HG03571 (cell line): ENCODE measurements at regions not wholly inside any gene's neighbourhood (a gene's known extent, or its start where the extent isn't known, plus 50 kb on each side); places are given as distances from the start of the nearest gene placed in this dataset.
"Not testable (repeated sequence)": the region's sequence is repeated elsewhere in the genome, so short reads cannot be mapped to it uniquely, and the experiment has no call there.

Experiments
- ATAC-seq: cut with Tn5 transposase; IDR thresholded peaks from one replicate; pipeline ENCODE4 v1.9.1; 2021; ENCODE audit not compliant: unreplicated experiment

- ATAC-seq = peak; percentile 64
Observed at GRCh38 chr2:175366815-175367214, 185.3 kb upstream of the ATP5MC3 start.

- no peak for ATAC-seq
Observed at GRCh38 chr2:175363699-175364098, 182.2 kb upstream of the ATP5MC3 start.

GRCh38 chr2:175362331-175362730 is 180.8 kb upstream of the ATP5MC3 start:
- ATAC-seq = no peak

- ATAC-seq = no peak
Observed at GRCh38 chr2:175359710-175360109, 178.2 kb upstream of the ATP5MC3 start.

- no peak for ATAC-seq
Observed at GRCh38 chr2:175356901-175357300, 175.4 kb upstream of the ATP5MC3 start.

GRCh38 chr2:175355246-175355645 is 173.7 kb upstream of the ATP5MC3 start:
- ATAC-seq = no peak

- no peak for ATAC-seq
Observed at GRCh38 chr2:175353275-175353674, 171.8 kb upstream of the ATP5MC3 start.

GRCh38 chr2:175351512-175351911 is 170.0 kb upstream of the ATP5MC3 start:
- ATAC-seq = no peak

- no peak for ATAC-seq
Observed at GRCh38 chr2:175350105-175350504, 168.6 kb upstream of the ATP5MC3 start.

- no peak for ATAC-seq
Observed at GRCh38 chr2:175342085-175342484, 160.6 kb upstream of the ATP5MC3 start.

- no peak for ATAC-seq
Observed at GRCh38 chr2:175330195-175330594, 148.7 kb upstream of the ATP5MC3 start.

- ATAC-seq = no peak
Observed at GRCh38 chr2:175326801-175327200, 145.3 kb upstream of the ATP5MC3 start.

- not testable (repeated sequence) for ATAC-seq
Observed at GRCh38 chr2:175326164-175326563, 144.7 kb upstream of the ATP5MC3 start.

GRCh38 chr2:175323162-175323561 is 141.7 kb upstream of the ATP5MC3 start:
- ATAC-seq = no peak

- peak; percentile 86 for ATAC-seq
Observed at GRCh38 chr2:175318542-175318941, 137.0 kb upstream of the ATP5MC3 start.

- no peak for ATAC-seq
Observed at GRCh38 chr2:175317751-175318150, 136.2 kb upstream of the ATP5MC3 start.

GRCh38 chr2:175312137-175312536 is 130.6 kb upstream of the ATP5MC3 start:
- ATAC-seq = no peak

- ATAC-seq = no peak
Observed at GRCh38 chr2:175310813-175311504, 129.4 kb upstream of the ATP5MC3 start.

- ATAC-seq = no peak
Observed at GRCh38 chr2:175309799-175310198, 128.3 kb upstream of the ATP5MC3 start.

GRCh38 chr2:175308005-175308404 is 126.5 kb upstream of the ATP5MC3 start:
- no peak for ATAC-seq

GRCh38 chr2:175304541-175304940 is 123.0 kb upstream of the ATP5MC3 start:
- ATAC-seq = no peak

GRCh38 chr2:175293776-175294175 is 112.3 kb upstream of the ATP5MC3 start:
- ATAC-seq = no peak

GRCh38 chr2:175293195-175293594 is 111.7 kb upstream of the ATP5MC3 start:
- ATAC-seq = no peak
